Kidney (tissue), 13 donors: ENCODE measurements at regions not wholly inside any gene's neighbourhood (a gene's known extent, or its start where the extent isn't known, plus 50 kb on each side); places are given as distances from the start of the nearest gene placed in this dataset.

Source experiments
- DNase-seq, 5 donors: peaks; one replicate each; pipeline ENCODE4 v3.0.0-alpha.2; 2013 to 2020
- FAIRE-seq: peaks from 2 replicates; lab custom pipeline; 2012; peaks lifted over from hg19 to GRCh38; lab: Jason Lieb, UNC
- H3K27ac ChIP-seq, 2 donors: one replicate each; pipeline ENCODE4 v1.7.0; 2013; ENCODE audit warnings: low read depth in 2 of 2, low read length in 2 of 2, inconsistent platforms in 1 of 2
- H3K27me3 ChIP-seq: one replicate; pipeline ENCODE4 v1.7.1; 2013; ENCODE audit warnings: low read length, inconsistent platforms; ENCODE audit not compliant: control insufficient read depth, insufficient read depth
- H3K36me3 ChIP-seq, 3 donors: one replicate each; pipeline versions ENCODE4 v1.7.0 to v1.7.1; 2013; ENCODE audit warnings: low read length in 3 of 3, control low read depth in 1 of 3, inconsistent platforms in 1 of 3; ENCODE audit not compliant: insufficient read depth in 3 of 3, control insufficient read depth in 2 of 3
- H3K4me1 ChIP-seq, 3 donors: one replicate each; pipeline versions ENCODE4 v1.7.0 to v1.7.1; 2013; ENCODE audit warnings: low read length in 3 of 3, inconsistent platforms in 1 of 3, low read depth in 1 of 3; ENCODE audit not compliant: control insufficient read depth in 2 of 3, insufficient read depth in 2 of 3
- H3K4me3 ChIP-seq, 3 donors: one replicate each; pipeline versions ENCODE4 v1.7.0 to v1.8.1; 2013; ENCODE audit warnings: low read length in 3 of 3, control low read depth in 1 of 3, inconsistent platforms in 1 of 3
- H3K9ac ChIP-seq, 3 donors: one replicate each; pipeline versions ENCODE4 v1.7.0 to v1.7.1; 2013; ENCODE audit warnings: low read length in 3 of 3, control low read depth in 1 of 3, inconsistent platforms in 1 of 3
- H3K9me3 ChIP-seq, 3 donors: one replicate each; pipeline versions ENCODE4 v1.7.0 to v1.7.1; 2013; ENCODE audit warnings: low read length in 3 of 3, control low read depth in 1 of 3, inconsistent platforms in 1 of 3; ENCODE audit not compliant: control insufficient read depth in 2 of 3, insufficient read depth in 1 of 3
- intact Hi-C: fragments of 100-400 bp; cut with DNase I; formaldehyde crosslinking; loops from one replicate; pipeline ENCODE4 v1.11.1; 2022
- TF ChIP-seq, protein P1 (sequence below): IDR thresholded peaks from 3 replicates; pipeline ENCODE4 v1.5.1; 2012; ENCODE audit warnings: mild to moderate bottlenecking, moderate library complexity, borderline replicate concordance; ENCODE audit not compliant: insufficient read depth; ENCODE audit errors: extremely low read depth
- donor health status: control.
- donor health status: control.
- donor health status: control.
- donor health status: control.
- donor health status: control.
- donor health status: DM: yes; HTN: yes; CAD: no.
- donor health status: Normal renal cell carcinoma (clear cell type).

DNA sequence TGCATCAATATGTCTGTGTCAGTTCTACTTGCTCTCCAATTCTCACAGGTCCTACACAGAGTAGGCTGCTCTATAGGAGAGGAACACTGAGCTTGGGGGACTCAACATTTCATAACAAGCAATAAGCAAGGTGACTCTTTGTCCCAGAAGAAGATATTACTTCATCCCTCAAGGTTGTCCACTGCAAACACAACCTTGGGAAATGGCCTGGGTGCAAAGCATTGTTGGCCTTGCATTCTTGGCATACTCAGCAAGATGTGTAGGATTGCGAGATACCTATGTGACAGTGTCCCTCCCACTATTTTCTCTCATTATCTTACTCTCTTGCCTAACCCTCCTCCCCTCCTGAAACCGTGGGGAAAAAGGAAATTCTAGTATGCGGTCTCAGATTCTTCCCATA is 169.8 kb upstream of the FREM1 start:
- Histone ChIP-seq H3K4me1 (no peaks in the 10 kb centered on the region), H3K27me3 (no peaks in the 10 kb centered on the region), H3K4me3 (no peak overlapping the region), H3K9me3 (no peaks in the 10 kb centered on the region), H3K27ac (no peak overlapping the region), H3K36me3 (no peaks in the 10 kb centered on the region), H3K9ac (no peak overlapping the region)
- TF ChIP-seq, protein P1, sequence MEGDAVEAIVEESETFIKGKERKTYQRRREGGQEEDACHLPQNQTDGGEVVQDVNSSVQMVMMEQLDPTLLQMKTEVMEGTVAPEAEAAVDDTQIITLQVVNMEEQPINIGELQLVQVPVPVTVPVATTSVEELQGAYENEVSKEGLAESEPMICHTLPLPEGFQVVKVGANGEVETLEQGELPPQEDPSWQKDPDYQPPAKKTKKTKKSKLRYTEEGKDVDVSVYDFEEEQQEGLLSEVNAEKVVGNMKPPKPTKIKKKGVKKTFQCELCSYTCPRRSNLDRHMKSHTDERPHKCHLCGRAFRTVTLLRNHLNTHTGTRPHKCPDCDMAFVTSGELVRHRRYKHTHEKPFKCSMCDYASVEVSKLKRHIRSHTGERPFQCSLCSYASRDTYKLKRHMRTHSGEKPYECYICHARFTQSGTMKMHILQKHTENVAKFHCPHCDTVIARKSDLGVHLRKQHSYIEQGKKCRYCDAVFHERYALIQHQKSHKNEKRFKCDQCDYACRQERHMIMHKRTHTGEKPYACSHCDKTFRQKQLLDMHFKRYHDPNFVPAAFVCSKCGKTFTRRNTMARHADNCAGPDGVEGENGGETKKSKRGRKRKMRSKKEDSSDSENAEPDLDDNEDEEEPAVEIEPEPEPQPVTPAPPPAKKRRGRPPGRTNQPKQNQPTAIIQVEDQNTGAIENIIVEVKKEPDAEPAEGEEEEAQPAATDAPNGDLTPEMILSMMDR = no peak
- FAIRE-seq (no peak), DNase-seq (no peak)
- intact Hi-C loops = no loop called here

DNA sequence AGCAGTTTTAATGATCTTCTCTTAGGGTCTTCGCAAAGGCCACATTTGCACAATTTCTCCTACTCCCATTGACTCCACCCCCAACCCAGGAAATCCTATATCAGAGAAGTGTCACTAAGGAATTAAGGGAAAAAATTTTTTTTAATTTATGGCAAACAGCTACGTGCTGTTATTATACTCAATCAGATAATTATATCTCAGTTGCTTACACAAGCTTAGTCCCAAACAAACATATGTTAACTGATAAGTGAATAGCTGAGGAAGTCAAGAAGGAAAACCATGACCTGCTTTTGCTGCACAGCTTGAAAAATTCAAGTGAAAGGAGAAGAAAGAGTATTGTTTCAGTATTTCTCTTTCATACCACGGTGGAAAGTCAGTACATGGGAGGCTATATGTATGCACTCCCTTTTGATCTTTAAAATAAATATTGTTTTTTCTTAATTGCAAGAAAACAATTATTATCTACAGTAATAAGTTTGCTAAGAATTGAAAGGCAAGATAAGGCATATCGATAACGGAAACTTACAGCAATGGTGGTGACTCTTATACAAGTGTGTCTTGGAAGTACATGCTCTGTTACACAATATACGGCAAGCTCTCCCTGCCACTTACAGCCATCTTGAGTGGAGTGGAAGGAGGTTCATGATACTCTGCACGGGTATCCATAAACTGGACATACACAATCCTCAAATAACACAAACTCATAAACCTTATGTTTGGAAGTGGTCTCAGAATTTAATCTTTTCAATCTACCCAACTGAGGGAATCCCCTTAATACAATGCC is 167.9 kb upstream of the FREM1 start:
- TF ChIP-seq, protein P1 = no peak
- no peak for FAIRE-seq

DNA sequence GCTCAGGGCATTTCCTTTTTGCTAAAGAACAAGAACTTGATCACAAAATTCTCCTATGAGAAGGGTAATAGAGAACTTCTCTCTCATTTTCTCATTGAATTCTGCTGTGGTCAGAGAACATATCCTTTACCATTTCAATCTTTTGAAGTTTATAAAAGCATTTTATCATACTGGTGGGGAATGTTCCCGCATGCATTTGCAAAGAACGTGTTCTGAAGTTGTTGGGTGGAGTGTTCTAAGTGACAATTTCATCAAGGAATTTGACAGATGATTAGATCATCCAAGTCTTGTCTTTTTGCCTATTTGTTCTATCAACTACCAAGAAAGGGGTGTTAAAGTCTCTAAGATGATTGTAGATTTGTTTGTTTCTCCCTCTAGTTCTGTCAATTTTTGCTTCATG is 163.4 kb upstream of the FREM1 start:
- H3K27ac ChIP-seq = no peak overlapping the region
- DNase-seq = no peak
- no peak overlapping the region for H3K9ac ChIP-seq
- no peak for FAIRE-seq
- intact Hi-C loops = no loop called here
- no peaks in the 10 kb centered on the region for H3K9me3 ChIP-seq
- TF ChIP-seq, protein P1 = no peak
- H3K4me3 ChIP-seq = no peak overlapping the region
- no peaks in the 10 kb centered on the region for H3K36me3 ChIP-seq
- no peaks in the 10 kb centered on the region for H3K27me3 ChIP-seq
- no peaks in the 10 kb centered on the region for H3K4me1 ChIP-seq

More for the DNA sequence above, 167.9 kb upstream of the FREM1 start:
- Histone ChIP-seq H3K27ac (no peak overlapping the region), H3K4me3 (no peak overlapping the region), H3K4me1 (no peaks in the 10 kb centered on the region), H3K9me3 (no peaks in the 10 kb centered on the region), H3K36me3 (no peaks in the 10 kb centered on the region), H3K9ac (no peak overlapping the region), H3K27me3 (no peaks in the 10 kb centered on the region)
- intact Hi-C loops = no loop called here
- peak in 2 of 5 donors; percentile 40 to 73 for DNase-seq
